ENCODE measurements at regions not wholly inside any gene's neighbourhood (a gene's known extent, or its start where the extent isn't known, plus 50 kb on each side); places are given as distances from the start of the nearest gene placed in this dataset.

- no peak for TF ChIP-seq EZH2 (IDR thresholded peaks at IDR 0.05; ENCODE audit: borderline replicate concordance, insufficient read depth, low read depth, low read length, poor library complexity, severe bottlenecking)
- TF ChIP-seq CTCF (IDR thresholded peaks at IDR 0.05), result no peak
These were observed 1036.5 kb upstream of the FANCL start for GRCh38 chr2:59277671-59278070.
